Prostate gland (tissue), 2 donors: ENCODE measurements at regions not wholly inside any gene's neighbourhood (a gene's known extent, or its start where the extent isn't known, plus 50 kb on each side); places are given as distances from the start of the nearest gene placed in this dataset.

Experiments used
- DNase-seq: peaks from one replicate; pipeline ENCODE4 v3.0.0-alpha.2; 2019; ENCODE audit warnings: low spot score
- H3K27ac ChIP-seq, 2 donors: fragments of 200-600 bp; sonication (generic); 2 replicates each; pipeline ENCODE4 v1.5.1; 2017 to 2019
- H3K27me3 ChIP-seq: fragments of 200-600 bp; sonication (generic); replicated peaks from 2 replicates; pipeline ENCODE4 v1.5.1; 2019; ENCODE audit not compliant: insufficient read depth
- H3K36me3 ChIP-seq, 2 donors: fragments of 200-600 bp; sonication (generic); 1 replicate in 1 of 2; 2 replicates in 1 of 2; pipeline versions ENCODE4 v1.5.1 to v1.8.1; 2017 to 2019
- H3K4me1 ChIP-seq: fragments of 200-600 bp; sonication (generic); replicated peaks from 2 replicates; pipeline ENCODE4 v1.5.1; 2019
- H3K4me3 ChIP-seq, 2 donors: fragments of 200-600 bp; sonication (generic); 2 replicates each; pipeline ENCODE4 v1.5.1; 2017 to 2019
- H3K9me3 ChIP-seq: fragments of 200-600 bp; sonication (generic); 2 replicates; pipeline ENCODE4 v1.5.1; 2017
- CTCF ChIP-seq, 4 experiments: fragments of 200-600 bp in 2 of 4; fragments of 450-650 bp in 2 of 4; sonication (generic) in 2 of 4; IDR thresholded peaks; 1 replicate in 3 of 4; 2 replicates in 1 of 4; pipeline ENCODE4 v1.5.1; 2016 to 2019; ENCODE audit warnings: antibody characterized with exemption in 4 of 4, mild to moderate bottlenecking in 2 of 4, moderate library complexity in 2 of 4
- POLR2A ChIP-seq: fragments of 450-650 bp; IDR thresholded peaks from one replicate; pipeline ENCODE4 v1.6.1; 2016; ENCODE audit warnings: antibody characterized with exemption, mild to moderate bottlenecking
- POLR2AphosphoS5 ChIP-seq: sonication (generic); formaldehyde crosslinking; IDR thresholded peaks from one replicate; pipeline ENCODE4 v1.6.1; 2017; ENCODE audit warnings: antibody characterized with exemption
- WGBS: methylation state at CpG from one replicate; pipeline ENCODE4 v1.1.5; 2018; 5-methylcytosine and 5-hydroxymethylcytosine counted together
- intact Hi-C: fragments of 100-400 bp; cut with DNase I; formaldehyde crosslinking; loops from one replicate; pipeline ENCODE4 v1.14.2; 2022

GRCh38 chr6:14372734-14373489 lies 255.3 kb downstream of the CD83 start:
- 81% methylated on average over 7 of the region's 7 CpGs for WGBS
- Histone ChIP-seq H3K4me3 (no peak overlapping the region), H3K27me3 (no peaks in the 10 kb centered on the region), H3K27ac (no peak overlapping the region), H3K4me1 (no peaks in the 10 kb centered on the region), H3K36me3 (no peaks in the 10 kb centered on the region), H3K9me3 (no peaks in the 10 kb centered on the region)
- intact Hi-C loops = no loop called here
- TF ChIP-seq CTCF (IDR thresholded peaks at IDR 0.05) = no peak
- TF ChIP-seq POLR2AphosphoS5 = no peak
- TF ChIP-seq POLR2A = no peak
- DNase-seq = no peak

- no peaks in the 10 kb centered on the region for H3K4me1 ChIP-seq
- H3K36me3 ChIP-seq = no peaks in the 10 kb centered on the region
- intact Hi-C loops = no loop called here
- TF ChIP-seq POLR2AphosphoS5 (no peak), POLR2A (no peak), CTCF (IDR thresholded peaks at IDR 0.05) (no peak)
- DNase-seq = no peak
- 53% methylated on average over 7 of the region's 7 CpGs for WGBS
- H3K4me3 ChIP-seq = no peak overlapping the region
- H3K27ac ChIP-seq = no peak overlapping the region
- no peaks in the 10 kb centered on the region for H3K27me3 ChIP-seq
- H3K9me3 ChIP-seq = no peaks in the 10 kb centered on the region
Measured at GRCh38 chr6:14373648-14374437, 256.3 kb downstream of the CD83 start.

GRCh38 chr6:14375930-14376329 lies 258.4 kb downstream of the CD83 start:
- TF ChIP-seq POLR2AphosphoS5 = no peak
- no peak for TF ChIP-seq CTCF (IDR thresholded peaks at IDR 0.05)
- no peak for TF ChIP-seq POLR2A
- Histone ChIP-seq H3K9me3 (no peaks in the 10 kb centered on the region), H3K4me1 (no peaks in the 10 kb centered on the region), H3K27me3 (no peaks in the 10 kb centered on the region), H3K4me3 (no peak overlapping the region), H3K27ac (no peak overlapping the region), H3K36me3 (no peaks in the 10 kb centered on the region)
- DNase-seq = no peak
- intact Hi-C loops = no loop called here
- 25% methylated on average over 1 of the region's 1 CpG for WGBS

GRCh38 chr6:14379568-14379967 lies 262.0 kb downstream of the CD83 start:
- intact Hi-C loops = no loop called here
- no peaks in the 10 kb centered on the region for H3K36me3 ChIP-seq
- 71% methylated on average over 3 of the region's 3 CpGs for WGBS
- no peaks in the 10 kb centered on the region for H3K9me3 ChIP-seq
- TF ChIP-seq POLR2AphosphoS5 (no peak), POLR2A (no peak), CTCF (IDR thresholded peaks at IDR 0.05) (no peak)
- H3K27ac ChIP-seq = no peak overlapping the region
- H3K4me3 ChIP-seq = no peak overlapping the region
- no peak for DNase-seq
- H3K4me1 ChIP-seq = peaks cover 6% of the 10 kb centered on the region
- H3K27me3 ChIP-seq = no peaks in the 10 kb centered on the region
